ENCODE measurements at regions not wholly inside any gene's neighbourhood (a gene's known extent, or its start where the extent isn't known, plus 50 kb on each side); places are given as distances from the start of the nearest gene placed in this dataset.

DNA sequence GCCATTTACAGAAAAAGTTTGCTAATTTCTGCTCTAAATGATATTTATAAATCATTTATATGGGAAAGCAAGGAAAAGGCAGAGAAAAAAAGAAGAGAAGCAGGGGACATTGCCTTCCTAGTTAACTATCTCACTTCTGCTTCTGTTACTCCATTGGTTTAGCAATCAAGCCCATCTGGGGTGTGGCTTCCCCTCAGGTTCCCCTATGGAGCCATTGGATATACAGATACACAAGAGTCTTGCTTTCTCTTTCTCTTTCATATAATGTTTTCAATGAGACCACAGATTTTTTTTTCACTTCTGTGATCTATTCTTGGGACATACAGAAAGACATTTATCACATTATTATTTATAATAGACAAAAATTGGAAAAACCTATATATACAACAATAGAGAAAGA lies 105.6 kb upstream of the TOM1L1 start:
- Histone ChIP-seq H3K4me1 (ENCODE audit: control insufficient read depth in 2 of 2, insufficient read depth in 2 of 2, low read length in 2 of 2) (no peaks in the 10 kb centered on the region), H3K4me2 (replicated peaks; ENCODE audit: low read depth, low read length, poor library complexity, severe bottlenecking) (no peak overlapping the region), H3K4me3 (ENCODE audit: control extremely low read depth in 1 of 5, extremely low read depth in 1 of 5, insufficient read depth in 1 of 5, low read depth in 2 of 5, low read length in 4 of 5) (no peak overlapping the region), H4K20me1 (ENCODE audit: control insufficient read depth, insufficient read depth, low read length, poor library complexity, severe bottlenecking) (no peaks in the 10 kb centered on the region), H3K27ac (ENCODE audit: low read length in 2 of 2) (no peak overlapping the region), H3K36me3 (replicated peaks in 1 of 2; ENCODE audit: control extremely low read depth in 1 of 2, control insufficient read depth in 1 of 2, extremely low read depth in 1 of 2, insufficient read depth in 2 of 2, low read length in 1 of 2) (no peaks in the 10 kb centered on the region), H2AFZ (ENCODE audit: insufficient read depth, low read depth, low read length, poor library complexity, severe bottlenecking) (no peak overlapping the region), H3K9me3 (ENCODE audit: control extremely low read depth in 1 of 3, control insufficient read depth in 2 of 3, insufficient read depth in 1 of 3, low read length in 2 of 3) (no peaks in the 10 kb centered on the region), H3K27me3 (replicated peaks in 1 of 4; ENCODE audit: control extremely low read depth in 1 of 4, control insufficient read depth in 3 of 4, insufficient read depth in 4 of 4, low read length in 3 of 4) (no peaks in the 10 kb centered on the region), H3K79me2 (ENCODE audit: control insufficient read depth, insufficient read depth, low read length) (no peaks in the 10 kb centered on the region), H3K9ac (ENCODE audit: low read length) (no peak overlapping the region)
- Mint-ChIP-seq H3K4me3 (no peak overlapping the region), H3K9me3 (ENCODE audit: insufficient read depth) (no peaks in the 10 kb centered on the region), H3K27me3 (no peaks in the 10 kb centered on the region), H3K4me1 (no peaks in the 10 kb centered on the region), H3K27ac (no peak overlapping the region)
- ATAC-seq (ENCODE audit: low read depth) (no peak), DNase-seq (no peak)
- TF ChIP-seq, protein P1, sequence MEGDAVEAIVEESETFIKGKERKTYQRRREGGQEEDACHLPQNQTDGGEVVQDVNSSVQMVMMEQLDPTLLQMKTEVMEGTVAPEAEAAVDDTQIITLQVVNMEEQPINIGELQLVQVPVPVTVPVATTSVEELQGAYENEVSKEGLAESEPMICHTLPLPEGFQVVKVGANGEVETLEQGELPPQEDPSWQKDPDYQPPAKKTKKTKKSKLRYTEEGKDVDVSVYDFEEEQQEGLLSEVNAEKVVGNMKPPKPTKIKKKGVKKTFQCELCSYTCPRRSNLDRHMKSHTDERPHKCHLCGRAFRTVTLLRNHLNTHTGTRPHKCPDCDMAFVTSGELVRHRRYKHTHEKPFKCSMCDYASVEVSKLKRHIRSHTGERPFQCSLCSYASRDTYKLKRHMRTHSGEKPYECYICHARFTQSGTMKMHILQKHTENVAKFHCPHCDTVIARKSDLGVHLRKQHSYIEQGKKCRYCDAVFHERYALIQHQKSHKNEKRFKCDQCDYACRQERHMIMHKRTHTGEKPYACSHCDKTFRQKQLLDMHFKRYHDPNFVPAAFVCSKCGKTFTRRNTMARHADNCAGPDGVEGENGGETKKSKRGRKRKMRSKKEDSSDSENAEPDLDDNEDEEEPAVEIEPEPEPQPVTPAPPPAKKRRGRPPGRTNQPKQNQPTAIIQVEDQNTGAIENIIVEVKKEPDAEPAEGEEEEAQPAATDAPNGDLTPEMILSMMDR (IDR thresholded peaks at IDR 0.05): no peak
- TF ChIP-seq EZH2 (IDR thresholded peaks at IDR 0.05; ENCODE audit: borderline replicate concordance, insufficient read depth, low read depth, low read length, poor library complexity, severe bottlenecking): no peak
- POLR2A ChIA-PET: no interaction called here
- intact Hi-C loops (cut with micrococcal nuclease): no loop called here
- CTCF ChIA-PET: no interaction called here

DNA sequence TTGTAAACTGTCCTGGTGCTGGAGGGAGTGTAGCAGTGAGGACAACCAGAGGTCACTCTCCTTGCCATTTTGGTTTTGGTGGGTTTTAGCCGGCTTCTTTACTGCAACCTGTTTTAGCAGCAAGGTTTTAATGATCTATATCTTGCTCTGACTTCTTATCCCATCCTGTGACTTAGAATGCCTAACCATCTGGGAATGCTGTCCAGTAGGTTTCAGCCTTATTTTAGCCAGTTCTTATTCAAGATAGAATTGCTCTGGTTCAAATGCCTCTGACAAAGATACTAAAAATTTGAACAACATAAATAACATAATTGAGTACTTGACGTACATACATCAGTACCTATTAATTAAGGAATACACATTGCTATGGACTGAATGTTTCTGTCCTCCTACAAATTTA lies 93.3 kb upstream of the TOM1L1 start:
- Mint-ChIP-seq H3K4me3 (no peak overlapping the region), H3K27me3 (no peaks in the 10 kb centered on the region), H3K4me1 (no peaks in the 10 kb centered on the region), H3K27ac (no peak overlapping the region), H3K9me3 (ENCODE audit: insufficient read depth) (no peaks in the 10 kb centered on the region)
- no peak for ATAC-seq (ENCODE audit: low read depth)
- no peak overlapping the region for H2AFZ ChIP-seq (ENCODE audit: insufficient read depth, low read depth, low read length, poor library complexity, severe bottlenecking)
- WGBS (ENCODE audit: insufficient coverage): 100% methylated on average over 1 of the region's 2 CpGs
- TF ChIP-seq, protein P1 (IDR thresholded peaks at IDR 0.05): no peak
- no peak for TF ChIP-seq EZH2 (IDR thresholded peaks at IDR 0.05; ENCODE audit: borderline replicate concordance, insufficient read depth, low read depth, low read length, poor library complexity, severe bottlenecking)
- POLR2A ChIA-PET: no interaction called here
- no peaks in the 10 kb centered on the region for H4K20me1 ChIP-seq (ENCODE audit: control insufficient read depth, insufficient read depth, low read length, poor library complexity, severe bottlenecking)
- H3K36me3 ChIP-seq (replicated peaks in 1 of 2; ENCODE audit: control extremely low read depth in 1 of 2, control insufficient read depth in 1 of 2, extremely low read depth in 1 of 2, insufficient read depth in 2 of 2, low read length in 1 of 2): no peaks in the 10 kb centered on the region
- DNase-seq: no peak
- H3K4me3 ChIP-seq (ENCODE audit: control extremely low read depth in 1 of 5, extremely low read depth in 1 of 5, insufficient read depth in 1 of 5, low read depth in 2 of 5, low read length in 4 of 5): no peak overlapping the region
- H3K4me2 ChIP-seq (replicated peaks; ENCODE audit: low read depth, low read length, poor library complexity, severe bottlenecking): no peak overlapping the region
- no peaks in the 10 kb centered on the region for H3K4me1 ChIP-seq (ENCODE audit: control insufficient read depth in 2 of 2, insufficient read depth in 2 of 2, low read length in 2 of 2)
- CTCF ChIA-PET: no interaction called here
- H3K27me3 ChIP-seq (replicated peaks in 1 of 4; ENCODE audit: control extremely low read depth in 1 of 4, control insufficient read depth in 3 of 4, insufficient read depth in 4 of 4, low read length in 3 of 4): no peaks in the 10 kb centered on the region
- intact Hi-C loops (cut with micrococcal nuclease): no loop called here
- H3K27ac ChIP-seq (ENCODE audit: low read length in 2 of 2): no peak overlapping the region
- H3K9ac ChIP-seq (ENCODE audit: low read length): no peak overlapping the region
- no peaks in the 10 kb centered on the region for H3K79me2 ChIP-seq (ENCODE audit: control insufficient read depth, insufficient read depth, low read length)
- no peaks in the 10 kb centered on the region for H3K9me3 ChIP-seq (ENCODE audit: control extremely low read depth in 1 of 3, control insufficient read depth in 2 of 3, insufficient read depth in 1 of 3, low read length in 2 of 3)
